Upper lobe of right lung (tissue), 1 donor: ENCODE measurements at regions not wholly inside any gene's neighbourhood (a gene's known extent, or its start where the extent isn't known, plus 50 kb on each side); places are given as distances from the start of the nearest gene placed in this dataset.
A peak's percentile ranks its signal among the peaks of the same experiment; 100 is the strongest.

Experiments
- ATAC-seq: fragments of 200-7000 bp; cut with Tn5 transposase; one replicate; pipeline ENCODE4 v1.9.1; 2020; ENCODE audit warnings: mild to moderate bottlenecking, moderate library complexity
- DNase-seq: peaks from one replicate; pipeline ENCODE4 v3.0.0-alpha.2; 2020
- H3K27ac ChIP-seq: fragments of 200-600 bp; one replicate; pipeline ENCODE4 v1.8.0; 2022
- H3K27me3 ChIP-seq: fragments of 200-600 bp; one replicate; pipeline ENCODE4 v1.8.0; 2022; ENCODE audit warnings: mild to moderate bottlenecking
- H3K36me3 ChIP-seq: fragments of 200-600 bp; one replicate; pipeline ENCODE4 v1.8.0; 2022
- H3K4me1 ChIP-seq: fragments of 200-600 bp; one replicate; pipeline ENCODE4 v1.8.0; 2022
- H3K4me3 ChIP-seq: fragments of 200-600 bp; one replicate; pipeline ENCODE4 v1.8.0; 2022; ENCODE audit warnings: mild to moderate bottlenecking
- H3K9me3 ChIP-seq: fragments of 200-600 bp; one replicate; pipeline ENCODE4 v1.8.0; 2022
- intact Hi-C: fragments of 100-400 bp; cut with DNase I; formaldehyde crosslinking; loops from one replicate; pipeline ENCODE4 v1.11.0; 2022
- TF ChIP-seq, protein P1 (sequence below): fragments of 200-600 bp; IDR thresholded peaks from one replicate; pipeline ENCODE4 v1.8.0; 2022; ENCODE audit warnings: antibody characterized with exemption
- donor health status: DM: no; HTN: yes; CAD: no; lungs with severe emphysema.

DNA sequence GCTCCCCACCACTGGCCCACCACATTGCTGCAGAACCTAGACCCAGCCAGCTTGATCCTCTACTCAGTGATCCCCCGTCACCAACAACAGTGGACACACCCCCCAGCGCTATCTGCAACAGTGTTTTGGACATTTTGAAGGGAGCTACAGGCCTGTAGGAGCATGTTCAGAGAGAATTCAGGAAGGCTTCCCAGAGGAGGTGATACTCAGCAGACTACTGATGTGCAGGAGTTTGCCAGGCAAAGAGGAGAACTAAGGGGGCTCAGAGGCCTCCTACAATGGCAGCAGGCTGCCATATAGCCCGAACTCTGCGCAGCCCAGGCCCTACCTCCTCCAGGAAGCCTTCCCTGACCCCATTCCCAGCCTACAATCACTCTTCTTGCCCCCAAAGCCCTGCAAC, 70.0 kb downstream of the SYNE3 start:
- no peaks in the 10 kb centered on the region for H3K27me3 ChIP-seq
- no peaks in the 10 kb centered on the region for H3K4me1 ChIP-seq
- peaks cover 25% of the 10 kb centered on the region for H3K36me3 ChIP-seq
- intact Hi-C loops: no loop called here
- H3K27ac ChIP-seq: no peak overlapping the region
- TF ChIP-seq, protein P1, sequence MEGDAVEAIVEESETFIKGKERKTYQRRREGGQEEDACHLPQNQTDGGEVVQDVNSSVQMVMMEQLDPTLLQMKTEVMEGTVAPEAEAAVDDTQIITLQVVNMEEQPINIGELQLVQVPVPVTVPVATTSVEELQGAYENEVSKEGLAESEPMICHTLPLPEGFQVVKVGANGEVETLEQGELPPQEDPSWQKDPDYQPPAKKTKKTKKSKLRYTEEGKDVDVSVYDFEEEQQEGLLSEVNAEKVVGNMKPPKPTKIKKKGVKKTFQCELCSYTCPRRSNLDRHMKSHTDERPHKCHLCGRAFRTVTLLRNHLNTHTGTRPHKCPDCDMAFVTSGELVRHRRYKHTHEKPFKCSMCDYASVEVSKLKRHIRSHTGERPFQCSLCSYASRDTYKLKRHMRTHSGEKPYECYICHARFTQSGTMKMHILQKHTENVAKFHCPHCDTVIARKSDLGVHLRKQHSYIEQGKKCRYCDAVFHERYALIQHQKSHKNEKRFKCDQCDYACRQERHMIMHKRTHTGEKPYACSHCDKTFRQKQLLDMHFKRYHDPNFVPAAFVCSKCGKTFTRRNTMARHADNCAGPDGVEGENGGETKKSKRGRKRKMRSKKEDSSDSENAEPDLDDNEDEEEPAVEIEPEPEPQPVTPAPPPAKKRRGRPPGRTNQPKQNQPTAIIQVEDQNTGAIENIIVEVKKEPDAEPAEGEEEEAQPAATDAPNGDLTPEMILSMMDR: no peak
- ATAC-seq: no peak
- no peaks in the 10 kb centered on the region for H3K9me3 ChIP-seq
- no peak overlapping the region for H3K4me3 ChIP-seq
- DNase-seq: no peak

DNA sequence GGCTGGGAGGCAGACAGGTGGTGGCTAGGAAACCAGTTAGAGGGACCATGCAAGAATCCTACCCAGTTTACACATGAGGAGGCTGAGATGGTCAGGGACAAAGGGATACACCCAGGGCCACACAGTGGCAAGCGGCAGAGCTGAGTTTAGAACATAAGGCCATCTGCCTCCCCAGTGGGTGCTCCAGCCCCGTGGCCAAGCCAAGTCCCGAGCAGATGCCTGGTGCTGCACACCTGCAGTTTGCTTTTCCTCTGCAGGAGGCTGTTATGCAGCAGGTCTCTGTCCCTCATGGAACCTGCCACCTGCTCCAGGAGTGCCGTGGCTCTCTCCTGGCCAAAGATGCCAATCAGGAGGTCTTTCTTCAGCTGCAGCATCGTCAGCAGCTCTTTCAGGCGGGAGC, 70.8 kb downstream of the SYNE3 start:
- TF ChIP-seq, protein P1: no peak
- Histone ChIP-seq H3K36me3 (peaks cover 25% of the 10 kb centered on the region), H3K9me3 (no peaks in the 10 kb centered on the region), H3K4me3 (no peak overlapping the region), H3K4me1 (no peaks in the 10 kb centered on the region), H3K27ac (no peak overlapping the region), H3K27me3 (no peaks in the 10 kb centered on the region)
- ATAC-seq (no peak), DNase-seq (no peak)
- intact Hi-C loops: no loop called here

DNA sequence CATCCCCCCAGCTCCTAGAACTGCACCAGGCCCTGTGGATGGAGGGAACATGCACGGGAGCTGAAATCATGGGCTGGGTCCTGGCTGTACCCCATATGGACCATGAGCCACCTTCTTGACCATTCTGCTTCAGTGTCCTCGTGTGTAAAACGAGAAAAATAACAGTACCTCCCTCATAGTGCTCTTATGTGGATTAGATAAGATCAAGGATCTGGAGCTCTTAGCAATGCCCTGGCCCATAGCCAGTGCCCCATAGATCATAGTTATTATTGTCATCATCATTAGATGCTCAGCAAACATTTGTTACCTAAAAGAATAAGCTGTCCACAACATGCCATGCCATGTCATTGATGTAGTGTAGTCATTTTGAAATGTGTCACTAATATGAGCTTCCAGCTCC, 71.3 kb downstream of the SYNE3 start:
- Histone ChIP-seq H3K27ac (no peak overlapping the region), H3K27me3 (no peaks in the 10 kb centered on the region), H3K36me3 (peaks cover 25% of the 10 kb centered on the region), H3K4me1 (no peaks in the 10 kb centered on the region), H3K4me3 (no peak overlapping the region), H3K9me3 (no peaks in the 10 kb centered on the region)
- ATAC-seq (no peak), DNase-seq (no peak)
- intact Hi-C loops: no loop called here
- TF ChIP-seq, protein P1: no peak

DNA sequence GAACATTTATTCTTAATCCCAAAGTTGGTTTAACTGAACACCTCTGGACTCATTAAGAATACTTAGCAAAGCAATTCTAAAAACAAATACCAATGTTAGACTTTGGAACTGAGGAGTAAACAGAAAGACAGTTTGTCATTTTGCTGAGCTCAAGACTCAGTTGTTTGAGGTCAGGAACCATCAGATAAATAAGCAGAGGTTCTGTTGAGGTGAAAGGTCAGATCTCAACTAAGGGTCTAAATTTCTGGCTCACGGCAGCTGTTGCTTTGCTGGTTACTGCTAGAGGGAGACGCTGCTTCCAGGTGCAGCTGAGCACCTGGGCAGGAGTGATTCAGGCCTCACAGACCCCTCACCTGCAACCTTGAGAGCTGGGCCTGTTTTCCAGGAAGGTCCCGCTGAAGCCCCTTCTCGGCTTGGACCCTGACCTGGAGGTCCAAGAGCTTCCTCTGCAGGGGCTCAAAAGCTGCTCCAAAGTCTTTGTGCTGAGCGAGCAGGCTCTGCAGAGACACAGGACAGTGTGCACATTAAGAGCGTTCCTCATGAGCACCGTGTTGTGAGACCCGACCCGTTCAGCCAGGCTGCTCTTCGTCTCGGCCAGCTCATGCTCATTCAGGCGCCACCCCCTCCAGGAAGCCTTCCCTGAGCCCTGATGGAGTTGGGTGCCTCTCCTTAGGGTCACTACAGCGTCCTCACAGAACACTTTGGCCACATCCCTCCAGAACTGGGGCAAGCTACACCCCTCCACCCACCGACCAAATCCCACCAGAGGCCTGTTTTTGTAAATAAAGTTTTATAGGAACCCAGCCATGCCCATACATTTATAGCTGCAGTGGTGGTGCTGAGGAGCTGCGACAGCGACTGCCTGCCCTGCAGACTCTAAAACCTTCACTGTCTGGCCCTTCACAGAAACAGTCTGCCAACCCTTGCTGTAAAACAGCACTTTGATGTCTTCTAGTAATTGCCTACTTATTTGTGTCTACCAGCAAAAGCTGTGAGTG, 72.0 kb downstream of the SYNE3 start:
- intact Hi-C loops: loop anchor here (5.0 kb wide), 1 partner anchor 78 kb away; no protein-coding TSS in a partner anchor
- DNase-seq (no peak), ATAC-seq (no peak)
- Histone ChIP-seq H3K9me3 (no peaks in the 10 kb centered on the region), H3K4me1 (no peaks in the 10 kb centered on the region), H3K4me3 (no peak overlapping the region), H3K27me3 (no peaks in the 10 kb centered on the region), H3K36me3 (peaks cover 25% of the 10 kb centered on the region), H3K27ac (no peak overlapping the region)
- TF ChIP-seq, protein P1: no peak

DNA sequence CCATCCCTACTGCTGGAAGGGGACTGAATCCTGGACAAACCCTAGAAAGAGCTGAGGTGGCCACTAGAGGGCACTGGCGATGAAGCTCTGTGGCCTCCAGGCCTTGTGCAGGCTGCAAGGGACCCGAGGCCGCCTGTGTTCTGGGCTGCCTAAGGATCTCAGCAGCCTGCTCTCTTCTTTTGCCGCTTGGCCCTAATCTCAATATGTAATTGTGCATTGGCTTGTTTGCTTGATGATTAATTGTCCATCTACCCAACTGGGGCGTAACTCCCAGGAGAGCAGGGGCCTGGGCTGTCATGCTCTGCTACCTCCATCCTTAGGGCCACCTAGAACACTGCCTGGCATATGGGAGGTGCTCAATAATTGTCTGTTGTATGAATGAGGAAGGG, 73.8 kb downstream of the SYNE3 start:
- no peaks in the 10 kb centered on the region for H3K27me3 ChIP-seq
- no peaks in the 10 kb centered on the region for H3K9me3 ChIP-seq
- ATAC-seq (peak; percentile 96), DNase-seq (peak; percentile 86)
- intact Hi-C loops: loop anchor here (5.0 kb wide), 1 partner anchor 80 kb away; no protein-coding TSS in a partner anchor
- peaks cover 24% of the 10 kb centered on the region for H3K36me3 ChIP-seq
- H3K27ac ChIP-seq: no peak overlapping the region
- H3K4me1 ChIP-seq: no peaks in the 10 kb centered on the region
- TF ChIP-seq, protein P1: peak; percentile 92
- H3K4me3 ChIP-seq: no peak overlapping the region
